Suppressor macrophage treated with lipopolysaccharide for 4 hours (primary cell): ENCODE measurements at regions not wholly inside any gene's neighbourhood (a gene's known extent, or its start where the extent isn't known, plus 50 kb on each side); places are given as distances from the start of the nearest gene placed in this dataset.
A peak's percentile ranks its signal among the peaks of the same experiment; 100 is the strongest.

Experiments used
- DNase-seq: peaks from one replicate; pipeline ENCODE4 v3.0.0-alpha.2; 2020

DNA sequence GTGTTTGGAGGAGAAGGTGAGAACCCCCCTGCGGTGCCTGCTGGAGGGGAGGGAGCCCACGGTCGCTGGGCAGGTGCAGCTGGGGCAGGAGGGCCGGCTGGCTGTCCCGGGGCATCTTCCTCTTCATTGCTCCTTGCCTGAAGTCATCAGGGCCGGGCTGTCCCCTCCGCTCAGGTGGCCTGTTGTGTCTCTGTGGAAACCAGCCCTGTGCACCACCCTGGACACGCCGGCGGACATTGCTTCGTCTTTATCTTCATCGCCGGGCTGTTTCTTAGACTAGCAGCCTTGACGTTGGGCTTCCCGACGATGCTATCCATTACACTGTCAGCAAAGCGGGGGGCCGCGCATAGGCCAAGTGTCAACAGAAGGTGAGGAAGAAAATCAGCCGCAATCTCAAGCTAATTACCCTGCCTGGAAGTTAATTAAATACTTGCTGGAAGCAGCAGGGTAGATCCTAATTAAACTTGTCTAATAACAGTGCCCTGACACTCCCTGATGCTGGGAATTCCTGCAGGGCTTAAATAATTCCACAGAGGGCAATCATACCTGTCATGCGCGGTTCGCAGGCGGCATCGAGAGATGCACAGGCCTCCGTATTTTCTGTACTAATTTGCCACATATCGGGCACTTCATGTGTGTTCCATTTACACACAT lies 111.4 kb upstream of the SOX1 start:
- no peak for DNase-seq

- no peak for DNase-seq
These were observed 110.4 kb upstream of the SOX1 start for GRCh38 chr13:111956261-111957151.

- DNase-seq: no peak
These were observed 109.0 kb upstream of the SOX1 start for GRCh38 chr13:111957913-111958450.

- DNase-seq: no peak
These were observed 108.1 kb upstream of the SOX1 start for GRCh38 chr13:111958612-111959395.

DNA sequence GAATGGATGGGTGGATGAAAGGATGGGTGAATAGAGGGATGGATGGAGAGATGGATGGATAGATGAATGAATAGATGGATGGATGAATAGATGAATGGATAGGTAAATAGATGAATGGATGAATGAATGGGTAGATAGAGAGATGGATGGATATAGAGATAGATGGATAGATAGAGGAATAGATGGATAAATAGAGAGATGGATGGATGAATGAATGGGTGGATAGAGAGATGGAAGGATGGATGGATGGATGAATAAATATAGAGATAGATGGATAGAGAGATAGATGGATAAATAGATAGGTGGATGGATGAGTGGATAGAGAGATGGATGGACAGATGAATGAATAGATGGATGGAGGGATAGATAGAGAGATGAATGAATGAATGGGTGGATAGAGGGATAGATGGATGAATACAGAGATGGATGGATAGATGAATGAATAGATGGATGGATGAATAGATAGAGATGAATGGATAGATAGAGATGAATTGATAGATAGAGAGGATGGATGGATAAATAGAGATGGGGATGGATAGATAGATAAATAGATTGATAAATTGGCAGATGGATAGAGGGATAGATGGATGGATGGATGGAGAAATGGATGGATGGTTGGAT lies 106.7 kb upstream of the SOX1 start:
- no peak for DNase-seq

DNA sequence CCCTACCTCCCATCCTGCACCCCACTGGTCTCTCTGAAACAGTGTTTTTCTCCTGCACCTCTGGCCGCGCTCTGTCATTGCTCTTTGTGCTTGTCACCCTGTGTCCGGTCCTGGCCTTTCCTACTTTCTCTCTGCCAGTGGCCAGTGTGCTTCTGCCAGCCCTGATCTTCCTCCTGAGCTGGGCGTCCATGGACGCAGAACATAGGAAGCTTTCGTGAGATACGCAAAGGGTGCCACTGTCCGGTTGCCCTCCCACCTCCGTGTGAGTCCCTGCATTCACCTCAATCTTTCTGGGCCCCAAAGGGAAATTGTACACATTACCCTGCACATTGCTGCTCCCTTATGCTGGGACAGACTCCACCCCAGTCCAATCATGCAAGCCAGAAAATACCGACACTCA lies 105.7 kb upstream of the SOX1 start:
- DNase-seq: no peak

DNA sequence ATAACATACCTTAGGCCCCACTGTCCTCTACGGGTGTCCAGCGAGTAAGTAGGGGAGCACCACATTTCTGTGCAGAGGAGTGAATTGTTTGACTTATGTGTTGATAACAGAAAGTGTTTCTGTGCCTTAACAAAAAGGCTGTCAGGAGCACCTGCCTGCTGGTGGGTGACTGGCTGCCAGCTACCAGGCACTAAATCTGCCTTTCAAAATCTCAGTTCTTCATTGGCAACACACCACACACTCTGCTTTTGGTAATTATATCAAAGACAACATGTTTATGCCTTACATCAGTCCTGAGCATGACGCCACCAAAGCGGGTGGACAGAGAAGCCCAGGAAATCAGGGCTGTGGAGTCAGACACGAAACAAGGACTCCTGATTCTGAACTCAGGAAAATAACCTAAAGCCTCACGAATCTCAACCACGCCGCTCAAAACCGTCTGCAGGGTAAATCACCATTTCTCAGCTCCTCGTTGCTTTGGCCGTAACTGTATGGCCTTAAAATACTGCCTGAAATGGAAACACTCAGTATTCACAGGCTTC lies 105.2 kb upstream of the SOX1 start:
- no peak for DNase-seq

GRCh38 chr13:111962431-111962891 lies 104.5 kb upstream of the SOX1 start:
- DNase-seq: peak; percentile 23

DNA sequence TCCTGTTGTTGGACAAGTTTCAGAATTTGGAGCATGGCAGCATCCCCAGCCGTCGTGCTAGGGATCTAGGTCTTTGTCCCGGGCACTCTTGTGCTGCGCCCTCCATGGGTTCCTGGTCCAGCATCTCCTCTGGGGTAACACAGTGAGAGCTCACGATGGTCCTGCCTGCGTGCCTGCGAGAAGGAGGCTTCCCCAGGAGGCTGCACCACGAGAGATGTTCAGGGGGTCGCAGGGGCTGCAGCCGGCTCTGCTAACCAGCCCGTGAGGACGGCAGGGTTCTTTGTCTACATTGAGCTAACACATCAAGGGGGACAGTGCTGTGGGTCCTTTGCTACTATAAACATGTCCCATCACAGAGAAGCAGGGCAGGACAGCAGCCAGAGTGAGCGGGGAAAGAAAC lies 103.9 kb upstream of the SOX1 start:
- DNase-seq: no peak

GRCh38 chr13:111964411-111965035 lies 102.4 kb upstream of the SOX1 start:
- DNase-seq: no peak

DNA sequence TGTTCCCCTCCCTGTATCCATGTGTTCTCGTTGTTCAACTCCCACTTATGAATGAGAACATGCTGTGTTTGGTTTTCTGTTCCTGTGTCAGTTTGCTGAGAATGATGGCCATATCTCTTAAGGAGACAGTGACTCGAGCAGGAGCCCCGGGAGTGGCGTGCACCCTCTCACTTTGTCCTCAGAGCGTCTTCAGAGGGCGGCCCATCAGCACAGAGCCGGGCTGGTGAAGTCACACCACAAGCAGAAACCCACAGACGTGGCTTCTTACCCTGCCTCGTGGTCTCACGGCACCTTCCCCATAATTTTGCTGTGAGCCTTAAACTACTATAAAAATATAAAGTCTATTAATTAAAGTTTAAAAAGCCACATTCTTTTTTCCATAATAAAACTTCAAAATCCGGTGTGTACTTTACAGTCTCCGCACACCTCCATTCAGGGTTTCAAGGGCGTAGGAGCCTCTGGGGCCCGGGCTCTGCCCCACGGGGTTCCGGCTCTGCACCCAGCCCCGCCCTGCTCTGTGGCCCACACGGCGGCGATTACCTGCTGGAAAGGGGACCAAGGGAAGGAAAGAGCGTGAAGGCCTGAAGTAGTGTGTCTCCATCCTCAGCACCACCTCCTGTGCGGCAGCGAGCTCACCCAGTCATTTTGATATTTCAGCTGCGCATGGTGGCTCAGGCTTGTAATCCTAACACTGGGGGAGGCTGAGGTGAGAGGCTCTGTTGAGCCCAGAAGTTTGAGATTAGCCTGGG lies 101.3 kb upstream of the SOX1 start:
- DNase-seq: no peak

DNA sequence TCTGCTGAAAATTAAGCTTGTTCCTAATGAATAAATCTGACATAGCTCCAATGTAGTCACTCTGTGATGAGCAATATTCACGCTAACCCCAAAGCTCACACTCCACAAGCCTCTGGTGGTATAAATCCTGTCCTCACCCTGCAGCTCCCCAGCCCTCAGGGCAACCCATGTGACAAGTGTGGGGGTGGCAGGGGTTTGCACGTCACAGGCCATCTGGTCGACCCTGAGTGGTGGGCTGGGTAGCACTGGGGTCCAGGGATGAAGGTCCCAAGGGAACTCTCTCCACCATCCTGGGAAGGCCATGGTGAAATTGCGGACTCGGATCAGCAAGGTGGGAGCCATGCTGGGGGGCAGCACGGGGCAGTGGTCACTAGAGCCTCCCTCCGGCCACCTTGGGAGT lies 100.0 kb upstream of the SOX1 start:
- no peak for DNase-seq

DNA sequence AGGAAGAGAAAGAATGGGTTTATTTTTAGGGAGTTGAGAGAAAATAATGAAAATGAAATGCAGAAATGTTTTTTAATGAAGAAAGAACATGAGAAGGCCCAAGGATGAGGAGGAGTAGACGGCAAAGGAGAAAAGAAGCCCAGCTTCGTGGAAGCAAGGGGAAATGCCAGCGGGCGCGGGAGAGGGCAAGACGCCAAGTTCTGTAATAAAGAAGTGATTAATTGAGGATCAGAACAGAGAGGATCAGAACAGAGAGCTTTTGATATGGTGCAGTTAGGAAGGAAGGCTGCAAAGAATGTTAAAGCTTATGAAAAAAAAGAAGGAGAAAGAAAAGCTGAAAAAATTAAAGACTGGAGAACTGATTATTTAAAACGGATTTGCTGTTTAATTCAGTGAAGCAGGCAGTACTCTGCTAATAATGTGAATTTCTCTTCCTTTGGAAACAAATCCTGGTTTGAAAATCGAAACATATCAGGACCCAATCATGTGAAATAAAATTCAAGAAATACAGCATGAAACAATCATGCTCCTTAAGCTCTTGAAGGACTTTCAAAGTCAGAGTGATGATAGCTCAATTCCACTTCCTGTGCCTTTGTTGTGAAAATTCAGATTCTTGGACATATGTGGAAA lies 99.3 kb upstream of the SOX1 start:
- no peak for DNase-seq

DNA sequence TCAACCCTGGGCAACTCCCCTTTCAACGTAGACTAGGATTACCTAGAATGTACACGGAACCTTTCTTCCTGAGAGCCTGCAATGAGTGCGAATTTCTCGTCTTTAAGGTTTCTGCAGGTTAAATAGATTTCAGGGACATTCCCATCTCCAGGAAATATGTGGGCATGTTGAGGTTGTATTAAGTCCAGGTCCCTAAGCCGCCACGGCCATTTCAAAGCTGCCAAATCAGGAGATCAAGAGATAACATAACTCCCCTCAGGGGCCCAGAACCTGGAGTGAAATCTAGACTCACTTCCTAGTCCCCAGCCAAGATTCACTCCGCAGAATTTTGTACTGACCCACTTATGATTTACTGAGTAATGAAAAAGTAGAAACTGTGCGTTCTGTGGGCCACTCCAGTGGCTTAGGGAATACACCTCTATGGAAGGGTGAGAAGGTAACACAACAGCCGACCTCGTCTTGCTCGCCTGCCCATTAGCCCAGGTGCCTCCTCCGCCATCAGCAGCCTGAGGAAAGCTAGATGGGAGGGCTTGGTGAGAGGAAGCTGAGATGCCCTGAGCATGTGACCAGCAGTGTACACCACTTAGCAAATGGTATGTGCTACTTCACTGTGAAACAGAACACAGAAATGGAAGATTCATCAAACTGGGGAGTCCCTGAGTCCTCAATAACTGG lies 98.5 kb upstream of the SOX1 start:
- DNase-seq: no peak

DNA sequence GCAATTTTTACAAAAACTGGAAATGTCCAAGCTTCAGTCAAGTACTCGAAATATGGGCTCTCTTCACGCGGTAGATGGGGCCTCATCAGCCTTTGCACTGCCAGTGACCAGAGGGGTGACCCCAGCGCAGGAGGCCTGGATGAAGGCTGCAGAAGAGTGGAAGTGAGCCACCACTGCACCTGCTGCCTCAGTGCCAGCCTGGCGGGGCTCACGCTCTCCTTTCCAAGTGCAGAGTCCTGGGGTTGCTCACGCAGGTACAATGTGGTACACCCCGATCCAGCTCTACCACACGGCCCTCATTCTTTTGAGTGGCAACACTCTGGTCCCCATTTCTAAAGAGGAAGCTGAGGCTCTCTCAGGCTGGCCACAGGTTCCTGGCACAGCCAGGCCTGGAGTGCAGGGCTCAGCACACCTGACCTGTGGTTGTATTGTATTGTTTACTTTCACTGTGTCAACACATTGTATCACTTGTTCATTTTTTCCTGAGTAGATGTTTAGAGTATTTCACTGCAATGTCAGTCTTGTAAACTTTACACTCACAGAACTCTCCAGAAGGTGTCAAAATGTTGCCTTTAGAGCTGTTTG lies 97.3 kb upstream of the SOX1 start:
- DNase-seq: no peak

GRCh38 chr13:111970494-111971141 lies 96.3 kb upstream of the SOX1 start:
- no peak for DNase-seq

GRCh38 chr13:111971891-111972780 lies 94.8 kb upstream of the SOX1 start:
- DNase-seq: no peak

- no peak for DNase-seq
These were observed 93.8 kb upstream of the SOX1 start for GRCh38 chr13:111973186-111973585.
